Neural cell (in vitro differentiated cells): ENCODE measurements at regions not wholly inside any gene's neighbourhood (a gene's known extent, or its start where the extent isn't known, plus 50 kb on each side); places are given as distances from the start of the nearest gene placed in this dataset.

ENCODE experiments used
- H2AFZ ChIP-seq: fragments of 200-600, 300-800 bp; sonication (generic), shearing (Covaris generic); 2 replicates; pipeline ENCODE4 v1.6.0; 2014; ENCODE audit warnings: low read depth, mild to moderate bottlenecking, antibody characterized with exemption, low read length, moderate library complexity
- H3F3A ChIP-seq: fragments of 200-600 bp; shearing (Covaris generic); 2 replicates; pipeline ENCODE4 v1.6.1; 2016; ENCODE audit warnings: mild to moderate bottlenecking, moderate library complexity, mixed read lengths, antibody characterized with exemption, low read length; ENCODE audit not compliant: insufficient read depth, poor library complexity, severe bottlenecking
- H3K27ac ChIP-seq: fragments of 200-600, 300-800 bp; sonication (generic), shearing (Covaris generic); 2 replicates; pipeline ENCODE4 v1.5.1; 2014; ENCODE audit warnings: mild to moderate bottlenecking, low read length, moderate library complexity
- H3K27me3 ChIP-seq: fragments of 300-800, 200-600 bp; sonication (generic), shearing (Covaris generic); 2 replicates; pipeline ENCODE4 v1.6.0; 2014; ENCODE audit warnings: mild to moderate bottlenecking, low read depth, low read length, moderate library complexity; ENCODE audit not compliant: insufficient read depth
- H3K36me3 ChIP-seq: fragments of 300-800, 200-600 bp; sonication (generic), shearing (Covaris generic); 2 replicates; pipeline ENCODE4 v1.5.1; 2014; ENCODE audit warnings: mild to moderate bottlenecking, antibody characterized with exemption, low read length, moderate library complexity; ENCODE audit not compliant: insufficient read depth
- H3K4me2 ChIP-seq: fragments of 300-800, 200-600 bp; sonication (generic), shearing (Covaris generic); 2 replicates; pipeline ENCODE4 v1.6.0; 2014; ENCODE audit warnings: mild to moderate bottlenecking, low read length
- H3K4me3 ChIP-seq: fragments of 300-800, 200-600 bp; sonication (generic), shearing (Covaris generic); 2 replicates; pipeline ENCODE4 v1.5.1; 2014; ENCODE audit warnings: mild to moderate bottlenecking, low read length, moderate library complexity
- H3K79me2 ChIP-seq: fragments of 200-600 bp; shearing (Covaris generic); replicated peaks from 2 replicates; pipeline ENCODE4 v1.6.0; 2014; ENCODE audit warnings: mild to moderate bottlenecking, low read length, moderate library complexity; ENCODE audit not compliant: insufficient read depth
- H3K9ac ChIP-seq: fragments of 300-800, 200-600 bp; sonication (generic), shearing (Covaris generic); 2 replicates; pipeline ENCODE4 v1.6.1; 2016; ENCODE audit warnings: mild to moderate bottlenecking, low read length, mixed read lengths
- H3K9me2 ChIP-seq: fragments of 200-600 bp; shearing (Covaris generic); 2 replicates; pipeline ENCODE4 v1.6.1; 2016; ENCODE audit warnings: mild to moderate bottlenecking, low read length, mixed read lengths; ENCODE audit not compliant: insufficient read depth
- H3K9me3 ChIP-seq: fragments of 200-600, 300-800 bp; sonication (generic), shearing (Covaris generic); 2 replicates; pipeline ENCODE4 v1.6.1; 2016; ENCODE audit warnings: mild to moderate bottlenecking, mixed run types, low read length, moderate library complexity, mixed read lengths
- H4K20me1 ChIP-seq: fragments of 200-600 bp; shearing (Covaris generic); 2 replicates; pipeline ENCODE4 v1.6.1; 2016; ENCODE audit warnings: mild to moderate bottlenecking, mixed run types; ENCODE audit not compliant: insufficient read depth
- EP300 ChIP-seq: fragments of 450-650 bp; conservative IDR thresholded peaks from 2 replicates; pipeline ENCODE4 v1.6.1; 2014; ENCODE audit warnings: antibody characterized with exemption, mild to moderate bottlenecking, moderate library complexity; ENCODE audit not compliant: poor library complexity, severe bottlenecking
- EZH2 ChIP-seq: fragments of 200-600, 300-800 bp; shearing (Covaris generic), sonication (generic); IDR thresholded peaks from 2 replicates; pipeline ENCODE4 v1.6.1; 2014; ENCODE audit warnings: antibody characterized with exemption, low read length, borderline replicate concordance, mild to moderate bottlenecking; ENCODE audit not compliant: insufficient read depth, poor library complexity, severe bottlenecking
- MXI1 ChIP-seq: fragments of 450-650 bp; conservative IDR thresholded peaks from 2 replicates; pipeline ENCODE4 v1.6.1; 2014; ENCODE audit warnings: antibody characterized with exemption, mild to moderate bottlenecking; ENCODE audit not compliant: poor library complexity, severe bottlenecking
- POLR2AphosphoS5 ChIP-seq: IDR thresholded peaks from 2 replicates; pipeline ENCODE4 v1.6.1; 2012
- RAD21 ChIP-seq: fragments of 450-650 bp; conservative IDR thresholded peaks from 2 replicates; pipeline ENCODE4 v1.6.1; 2014; ENCODE audit warnings: antibody characterized with exemption, mild to moderate bottlenecking, moderate library complexity
- SMC3 ChIP-seq: fragments of 450-650 bp; conservative IDR thresholded peaks from 2 replicates; pipeline ENCODE4 v1.6.1; 2014; ENCODE audit warnings: antibody characterized with exemption, mild to moderate bottlenecking, moderate library complexity; ENCODE audit not compliant: poor library complexity
- TAF1 ChIP-seq: IDR thresholded peaks from 2 replicates; pipeline ENCODE4 v1.6.1; 2012; ENCODE audit warnings: low read depth
- TF ChIP-seq, protein P1 (sequence below): fragments of 450-650 bp; IDR thresholded peaks from 2 replicates; pipeline ENCODE4 v1.5.1; 2014; ENCODE audit warnings: antibody characterized with exemption, mild to moderate bottlenecking, moderate library complexity; ENCODE audit not compliant: poor library complexity, severe bottlenecking
- TF ChIP-seq, protein P2 (sequence below): IDR thresholded peaks from 2 replicates; pipeline ENCODE4 v1.6.1; 2012; ENCODE audit warnings: borderline replicate concordance

DNA sequence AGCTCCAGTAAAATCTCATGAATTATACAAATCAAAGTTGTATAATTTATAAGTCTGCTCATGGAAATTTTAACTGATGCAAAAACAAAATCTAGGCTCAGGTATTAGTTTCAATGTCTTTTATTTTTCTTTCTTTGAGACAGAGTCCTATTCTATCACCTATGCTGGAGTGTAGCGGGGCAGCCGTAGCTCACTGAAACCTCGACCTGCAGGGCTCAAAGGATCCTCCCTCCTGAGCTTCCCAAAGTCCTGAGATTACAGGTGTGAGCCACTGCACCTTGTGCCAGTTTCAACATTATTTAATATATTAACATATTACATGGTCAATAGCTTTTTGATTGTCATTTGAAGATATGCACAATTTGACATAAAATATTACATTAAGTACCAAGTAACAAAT, 678.7 kb downstream of the ARAP2 start:
- Histone ChIP-seq H2AFZ (no peak overlapping the region), H3K36me3 (no peaks in the 10 kb centered on the region), H3F3A (no peaks in the 10 kb centered on the region), H3K4me2 (no peak overlapping the region), H3K27me3 (no peaks in the 10 kb centered on the region), H3K4me3 (no peak overlapping the region), H3K9me2 (no peaks in the 10 kb centered on the region), H3K9me3 (no peaks in the 10 kb centered on the region), H3K27ac (no peak overlapping the region), H3K9ac (no peak overlapping the region), H3K79me2 (no peaks in the 10 kb centered on the region), H4K20me1 (no peaks in the 10 kb centered on the region)
- no peak for TF ChIP-seq TAF1
- TF ChIP-seq MXI1 = no peak
- TF ChIP-seq SMC3 = no peak
- TF ChIP-seq, protein P1, sequence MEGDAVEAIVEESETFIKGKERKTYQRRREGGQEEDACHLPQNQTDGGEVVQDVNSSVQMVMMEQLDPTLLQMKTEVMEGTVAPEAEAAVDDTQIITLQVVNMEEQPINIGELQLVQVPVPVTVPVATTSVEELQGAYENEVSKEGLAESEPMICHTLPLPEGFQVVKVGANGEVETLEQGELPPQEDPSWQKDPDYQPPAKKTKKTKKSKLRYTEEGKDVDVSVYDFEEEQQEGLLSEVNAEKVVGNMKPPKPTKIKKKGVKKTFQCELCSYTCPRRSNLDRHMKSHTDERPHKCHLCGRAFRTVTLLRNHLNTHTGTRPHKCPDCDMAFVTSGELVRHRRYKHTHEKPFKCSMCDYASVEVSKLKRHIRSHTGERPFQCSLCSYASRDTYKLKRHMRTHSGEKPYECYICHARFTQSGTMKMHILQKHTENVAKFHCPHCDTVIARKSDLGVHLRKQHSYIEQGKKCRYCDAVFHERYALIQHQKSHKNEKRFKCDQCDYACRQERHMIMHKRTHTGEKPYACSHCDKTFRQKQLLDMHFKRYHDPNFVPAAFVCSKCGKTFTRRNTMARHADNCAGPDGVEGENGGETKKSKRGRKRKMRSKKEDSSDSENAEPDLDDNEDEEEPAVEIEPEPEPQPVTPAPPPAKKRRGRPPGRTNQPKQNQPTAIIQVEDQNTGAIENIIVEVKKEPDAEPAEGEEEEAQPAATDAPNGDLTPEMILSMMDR = no peak
- TF ChIP-seq EP300 = no peak
- TF ChIP-seq, protein P2, sequence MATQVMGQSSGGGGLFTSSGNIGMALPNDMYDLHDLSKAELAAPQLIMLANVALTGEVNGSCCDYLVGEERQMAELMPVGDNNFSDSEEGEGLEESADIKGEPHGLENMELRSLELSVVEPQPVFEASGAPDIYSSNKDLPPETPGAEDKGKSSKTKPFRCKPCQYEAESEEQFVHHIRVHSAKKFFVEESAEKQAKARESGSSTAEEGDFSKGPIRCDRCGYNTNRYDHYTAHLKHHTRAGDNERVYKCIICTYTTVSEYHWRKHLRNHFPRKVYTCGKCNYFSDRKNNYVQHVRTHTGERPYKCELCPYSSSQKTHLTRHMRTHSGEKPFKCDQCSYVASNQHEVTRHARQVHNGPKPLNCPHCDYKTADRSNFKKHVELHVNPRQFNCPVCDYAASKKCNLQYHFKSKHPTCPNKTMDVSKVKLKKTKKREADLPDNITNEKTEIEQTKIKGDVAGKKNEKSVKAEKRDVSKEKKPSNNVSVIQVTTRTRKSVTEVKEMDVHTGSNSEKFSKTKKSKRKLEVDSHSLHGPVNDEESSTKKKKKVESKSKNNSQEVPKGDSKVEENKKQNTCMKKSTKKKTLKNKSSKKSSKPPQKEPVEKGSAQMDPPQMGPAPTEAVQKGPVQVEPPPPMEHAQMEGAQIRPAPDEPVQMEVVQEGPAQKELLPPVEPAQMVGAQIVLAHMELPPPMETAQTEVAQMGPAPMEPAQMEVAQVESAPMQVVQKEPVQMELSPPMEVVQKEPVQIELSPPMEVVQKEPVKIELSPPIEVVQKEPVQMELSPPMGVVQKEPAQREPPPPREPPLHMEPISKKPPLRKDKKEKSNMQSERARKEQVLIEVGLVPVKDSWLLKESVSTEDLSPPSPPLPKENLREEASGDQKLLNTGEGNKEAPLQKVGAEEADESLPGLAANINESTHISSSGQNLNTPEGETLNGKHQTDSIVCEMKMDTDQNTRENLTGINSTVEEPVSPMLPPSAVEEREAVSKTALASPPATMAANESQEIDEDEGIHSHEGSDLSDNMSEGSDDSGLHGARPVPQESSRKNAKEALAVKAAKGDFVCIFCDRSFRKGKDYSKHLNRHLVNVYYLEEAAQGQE = no peak
- no peak for TF ChIP-seq EZH2
- TF ChIP-seq RAD21 = no peak
- no peak for TF ChIP-seq POLR2AphosphoS5

DNA sequence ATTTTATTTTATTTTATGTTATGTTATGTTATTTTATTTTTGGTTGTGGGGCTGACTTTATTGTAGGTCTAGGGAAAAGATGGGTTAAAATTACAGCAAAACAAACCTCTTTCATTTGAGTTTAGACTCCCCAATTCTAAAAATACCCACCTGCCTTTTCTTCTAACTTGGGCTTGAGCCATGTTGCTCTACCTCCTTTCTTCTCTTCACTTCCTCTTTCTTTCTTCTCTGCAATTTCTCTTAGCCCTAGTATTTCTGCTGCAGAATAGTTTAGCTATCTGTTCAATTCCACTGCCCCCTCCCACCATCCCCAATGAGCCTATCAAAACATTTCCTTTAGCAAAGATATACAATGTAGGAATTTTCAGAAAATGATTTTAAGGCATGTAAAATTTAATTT, 653.3 kb downstream of the ARAP2 start:
- H2AFZ ChIP-seq = no peak overlapping the region
- H3K4me3 ChIP-seq = no peak overlapping the region
- no peaks in the 10 kb centered on the region for H3K27me3 ChIP-seq
- H3K27ac ChIP-seq = no peak overlapping the region
- H3K79me2 ChIP-seq = no peaks in the 10 kb centered on the region
- no peaks in the 10 kb centered on the region for H3K9me2 ChIP-seq
- H3K9ac ChIP-seq = no peak overlapping the region
- H3K36me3 ChIP-seq = no peaks in the 10 kb centered on the region
- H3K4me2 ChIP-seq = no peak overlapping the region
- TF ChIP-seq POLR2AphosphoS5 (no peak), EZH2 (no peak), EP300 (no peak), SMC3 (no peak), RAD21 (no peak), TAF1 (no peak), MXI1 (no peak)
- TF ChIP-seq, protein P1 = no peak
- TF ChIP-seq, protein P2 = no peak
- H3F3A ChIP-seq = no peaks in the 10 kb centered on the region
- H4K20me1 ChIP-seq = no peaks in the 10 kb centered on the region
- H3K9me3 ChIP-seq = no peaks in the 10 kb centered on the region
